Ishikawa (cell line): ENCODE measurements at regions not wholly inside any gene's neighbourhood (a gene's known extent, or its start where the extent isn't known, plus 50 kb on each side); places are given as distances from the start of the nearest gene placed in this dataset.

Experiments used
- CEBPB ChIP-seq: IDR thresholded peaks from 2 replicates; pipeline ENCODE4 v1.6.1; 2012
- CREB1 ChIP-seq: IDR thresholded peaks from 2 replicates; pipeline ENCODE4 v1.6.1; 2012; ENCODE audit warnings: low read depth
- EGR1 ChIP-seq: IDR thresholded peaks from 2 replicates; pipeline ENCODE4 v1.6.1; 2012
- EP300 ChIP-seq: IDR thresholded peaks from 2 replicates; pipeline ENCODE4 v1.6.1; 2012; ENCODE audit warnings: borderline replicate concordance
- FOXM1 ChIP-seq: IDR thresholded peaks from 2 replicates; pipeline ENCODE4 v1.6.1; 2012; ENCODE audit warnings: low read depth, borderline replicate concordance
- NFIC ChIP-seq: IDR thresholded peaks from 2 replicates; pipeline ENCODE4 v1.6.1; 2012
- RAD21 ChIP-seq: IDR thresholded peaks from 2 replicates; pipeline ENCODE4 v1.6.1; 2012; ENCODE audit warnings: low read depth
- TAF1 ChIP-seq: IDR thresholded peaks from 2 replicates; pipeline ENCODE4 v1.6.1; 2012; ENCODE audit warnings: low read depth, mild to moderate bottlenecking
- TCF12 ChIP-seq: IDR thresholded peaks from 2 replicates; pipeline ENCODE4 v1.6.1; 2012; ENCODE audit warnings: low read depth
- TEAD4 ChIP-seq: IDR thresholded peaks from 2 replicates; pipeline ENCODE4 v1.6.1; 2012
- YY1 ChIP-seq: IDR thresholded peaks from 2 replicates; pipeline ENCODE4 v1.6.1; 2012; ENCODE audit warnings: low read depth
- ZBTB7A ChIP-seq: IDR thresholded peaks from 2 replicates; pipeline ENCODE4 v1.6.1; 2012; ENCODE audit warnings: low read depth
- TF ChIP-seq, protein P1 (sequence below): IDR thresholded peaks from 2 replicates; pipeline ENCODE4 v1.6.1; 2012
- TF ChIP-seq, protein P2 (sequence below): IDR thresholded peaks from 2 replicates; pipeline ENCODE4 v1.6.1; 2012
- TF ChIP-seq, protein P3 (sequence below): IDR thresholded peaks from 2 replicates; pipeline ENCODE4 v1.6.1; 2012; ENCODE audit warnings: low read depth, mild to moderate bottlenecking

DNA sequence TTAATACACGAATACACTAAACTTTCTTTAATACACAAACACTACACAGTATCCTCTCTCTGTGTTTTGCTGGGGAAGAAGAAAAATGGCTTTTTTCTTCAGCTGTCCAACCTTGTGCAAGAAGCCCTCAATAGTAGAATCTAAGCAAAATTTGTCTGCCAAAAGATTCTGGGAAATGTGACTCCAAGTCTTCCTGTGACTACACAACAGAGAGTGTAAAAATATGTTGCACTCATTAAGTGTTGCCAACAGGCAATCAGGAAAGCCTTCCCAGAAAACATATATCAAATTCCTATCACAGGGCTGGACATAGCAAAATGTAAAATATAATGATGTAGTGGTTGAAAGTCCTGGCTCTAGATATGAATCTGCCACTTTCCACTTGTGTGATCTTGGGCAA is 825.1 kb upstream of the ZWINT start:
- TF ChIP-seq TEAD4 (no peak), FOXM1 (no peak), CEBPB (no peak), RAD21 (no peak), TAF1 (no peak), TCF12 (no peak), YY1 (no peak), EGR1 (no peak), CREB1 (no peak), ZBTB7A (no peak), EP300 (no peak), NFIC (no peak)
- TF ChIP-seq, protein P1, sequence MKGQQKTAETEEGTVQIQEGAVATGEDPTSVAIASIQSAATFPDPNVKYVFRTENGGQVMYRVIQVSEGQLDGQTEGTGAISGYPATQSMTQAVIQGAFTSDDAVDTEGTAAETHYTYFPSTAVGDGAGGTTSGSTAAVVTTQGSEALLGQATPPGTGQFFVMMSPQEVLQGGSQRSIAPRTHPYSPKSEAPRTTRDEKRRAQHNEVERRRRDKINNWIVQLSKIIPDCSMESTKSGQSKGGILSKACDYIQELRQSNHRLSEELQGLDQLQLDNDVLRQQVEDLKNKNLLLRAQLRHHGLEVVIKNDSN = no peak
- TF ChIP-seq, protein P2, sequence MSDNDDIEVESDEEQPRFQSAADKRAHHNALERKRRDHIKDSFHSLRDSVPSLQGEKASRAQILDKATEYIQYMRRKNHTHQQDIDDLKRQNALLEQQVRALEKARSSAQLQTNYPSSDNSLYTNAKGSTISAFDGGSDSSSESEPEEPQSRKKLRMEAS = no peak
- TF ChIP-seq, protein P3, sequence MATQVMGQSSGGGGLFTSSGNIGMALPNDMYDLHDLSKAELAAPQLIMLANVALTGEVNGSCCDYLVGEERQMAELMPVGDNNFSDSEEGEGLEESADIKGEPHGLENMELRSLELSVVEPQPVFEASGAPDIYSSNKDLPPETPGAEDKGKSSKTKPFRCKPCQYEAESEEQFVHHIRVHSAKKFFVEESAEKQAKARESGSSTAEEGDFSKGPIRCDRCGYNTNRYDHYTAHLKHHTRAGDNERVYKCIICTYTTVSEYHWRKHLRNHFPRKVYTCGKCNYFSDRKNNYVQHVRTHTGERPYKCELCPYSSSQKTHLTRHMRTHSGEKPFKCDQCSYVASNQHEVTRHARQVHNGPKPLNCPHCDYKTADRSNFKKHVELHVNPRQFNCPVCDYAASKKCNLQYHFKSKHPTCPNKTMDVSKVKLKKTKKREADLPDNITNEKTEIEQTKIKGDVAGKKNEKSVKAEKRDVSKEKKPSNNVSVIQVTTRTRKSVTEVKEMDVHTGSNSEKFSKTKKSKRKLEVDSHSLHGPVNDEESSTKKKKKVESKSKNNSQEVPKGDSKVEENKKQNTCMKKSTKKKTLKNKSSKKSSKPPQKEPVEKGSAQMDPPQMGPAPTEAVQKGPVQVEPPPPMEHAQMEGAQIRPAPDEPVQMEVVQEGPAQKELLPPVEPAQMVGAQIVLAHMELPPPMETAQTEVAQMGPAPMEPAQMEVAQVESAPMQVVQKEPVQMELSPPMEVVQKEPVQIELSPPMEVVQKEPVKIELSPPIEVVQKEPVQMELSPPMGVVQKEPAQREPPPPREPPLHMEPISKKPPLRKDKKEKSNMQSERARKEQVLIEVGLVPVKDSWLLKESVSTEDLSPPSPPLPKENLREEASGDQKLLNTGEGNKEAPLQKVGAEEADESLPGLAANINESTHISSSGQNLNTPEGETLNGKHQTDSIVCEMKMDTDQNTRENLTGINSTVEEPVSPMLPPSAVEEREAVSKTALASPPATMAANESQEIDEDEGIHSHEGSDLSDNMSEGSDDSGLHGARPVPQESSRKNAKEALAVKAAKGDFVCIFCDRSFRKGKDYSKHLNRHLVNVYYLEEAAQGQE = no peak

DNA sequence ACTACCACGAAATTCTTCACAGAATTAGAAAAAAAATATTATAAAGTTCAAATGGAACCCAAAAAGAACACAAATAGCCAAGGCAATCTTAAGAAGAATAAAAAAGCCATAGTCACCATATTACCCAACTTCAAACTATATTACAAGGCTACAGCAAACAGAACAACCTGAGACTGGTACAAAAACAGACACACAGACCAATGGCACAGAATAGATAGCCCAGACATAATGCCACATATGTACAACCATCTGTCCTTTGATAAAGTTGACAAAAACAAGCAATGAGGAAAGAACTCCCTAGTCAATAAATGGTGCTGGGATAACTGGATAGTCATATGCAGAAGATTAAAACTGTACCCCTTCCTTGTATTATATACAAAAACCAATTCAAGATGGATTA is 808.5 kb upstream of the ZWINT start:
- TF ChIP-seq CEBPB (no peak), RAD21 (no peak), FOXM1 (no peak), EGR1 (no peak), ZBTB7A (no peak), TAF1 (no peak), TEAD4 (no peak), NFIC (no peak), EP300 (no peak), CREB1 (no peak), YY1 (no peak)
- TF ChIP-seq, protein P2 = no peak
- TF ChIP-seq, protein P1 = no peak
- TF ChIP-seq, protein P3 = no peak

DNA sequence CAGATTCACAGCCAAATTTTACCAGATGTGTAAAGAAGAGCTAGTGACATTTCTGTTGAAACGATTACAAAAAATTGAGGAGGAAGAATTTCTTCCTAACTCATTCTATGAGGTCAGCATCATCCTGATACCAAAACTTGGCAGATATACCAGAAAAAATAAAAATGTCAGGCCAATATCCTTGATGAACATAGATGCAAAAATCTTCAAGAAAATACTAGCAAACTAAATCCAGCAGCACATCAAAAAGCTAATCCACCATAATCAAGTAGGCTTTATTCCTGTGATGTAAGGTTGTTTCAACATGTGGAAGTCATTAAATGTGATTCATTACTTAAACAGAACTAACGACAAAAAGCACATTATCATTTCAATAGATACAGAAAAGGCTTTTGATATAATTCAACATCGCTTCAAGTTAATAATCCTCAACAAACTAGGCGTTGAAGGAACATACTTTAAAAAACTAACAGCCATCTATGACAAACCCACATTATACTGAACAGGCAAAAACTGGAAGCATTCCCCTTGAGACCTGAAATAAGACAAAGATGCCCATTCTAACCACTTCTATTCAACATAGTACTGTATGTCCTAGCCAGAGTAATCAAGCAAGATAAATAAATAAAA is 807.7 kb upstream of the ZWINT start:
- no peak for TF ChIP-seq TEAD4
- TF ChIP-seq FOXM1 = no peak

DNA sequence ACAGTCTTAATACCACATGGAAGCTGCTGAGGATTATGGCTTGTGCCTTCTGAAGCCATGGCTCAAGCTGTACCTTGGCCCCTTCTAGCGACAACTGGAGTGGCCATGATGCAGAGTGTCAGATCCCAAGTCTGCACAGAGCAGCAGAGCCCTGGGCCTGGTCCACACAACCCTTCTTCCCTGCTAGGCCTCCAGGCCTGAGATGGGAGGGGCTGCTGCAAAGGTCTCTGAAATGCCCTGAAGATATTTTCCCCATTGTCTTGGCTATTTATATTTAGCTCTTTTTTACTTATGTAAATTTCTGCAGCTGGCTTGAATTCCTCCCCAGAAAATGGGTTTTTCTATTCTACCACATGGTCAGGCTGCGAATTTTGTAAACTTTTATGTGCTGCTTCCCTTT is 804.6 kb upstream of the ZWINT start:
- no peak for TF ChIP-seq EGR1
- TF ChIP-seq, protein P2 = no peak
- TF ChIP-seq CREB1 = no peak
- TF ChIP-seq, protein P3 = no peak
- TF ChIP-seq TAF1 = no peak
- TF ChIP-seq RAD21 = no peak
- no peak for TF ChIP-seq NFIC
- TF ChIP-seq CEBPB = no peak
- no peak for TF ChIP-seq YY1
- no peak for TF ChIP-seq EP300
- TF ChIP-seq FOXM1 = no peak
- TF ChIP-seq TEAD4 = no peak
- TF ChIP-seq, protein P1 = no peak
- TF ChIP-seq TCF12 = no peak
